GM12891 (cell line): ENCODE measurements at regions not wholly inside any gene's neighbourhood (a gene's known extent, or its start where the extent isn't known, plus 50 kb on each side); places are given as distances from the start of the nearest gene placed in this dataset.

Source experiments
- PAX5 ChIP-seq: IDR thresholded peaks from 2 replicates; pipeline ENCODE4 v1.6.1; 2011; ENCODE audit warnings: low read length, moderate library complexity, mild to moderate bottlenecking; ENCODE audit not compliant: insufficient read depth, severe bottlenecking
- POLR2A ChIP-seq: IDR thresholded peaks from 2 replicates; pipeline ENCODE4 v1.6.1; 2011; ENCODE audit warnings: low read depth, low read length, control low read depth
- POLR2AphosphoS5 ChIP-seq: IDR thresholded peaks from 2 replicates; pipeline ENCODE4 v1.6.1; 2011; ENCODE audit warnings: low read depth, low read length, control low read depth
- SPI1 ChIP-seq: IDR thresholded peaks from 2 replicates; pipeline ENCODE4 v1.6.1; 2011; ENCODE audit warnings: low read depth, low read length, control low read depth
- TAF1 ChIP-seq: IDR thresholded peaks from 2 replicates; pipeline ENCODE4 v1.6.1; 2011; ENCODE audit warnings: low read depth, low read length, control low read depth

GRCh38 chr4:118410138-118410537 is 57.3 kb upstream of the PRSS12 start:
- TF ChIP-seq PAX5: no peak
- TF ChIP-seq POLR2A: no peak
- no peak for TF ChIP-seq POLR2AphosphoS5
- TF ChIP-seq SPI1: no peak
- TF ChIP-seq TAF1: no peak
